HCT116 (cell line): ENCODE measurements at regions not wholly inside any gene's neighbourhood (a gene's known extent, or its start where the extent isn't known, plus 50 kb on each side); places are given as distances from the start of the nearest gene placed in this dataset.

Experiments
- ATAC-seq: fragments of 200-7000 bp; cut with Tn5 transposase; 2 replicates; pipeline ENCODE4 v1.9.1; 2020; ENCODE audit warnings: mild to moderate bottlenecking, moderate library complexity
- BruUV-seq: library from RNA; stranded (reverse); fragments of 400-500 nt; replicated peaks from 2 replicates; lab custom pipeline; 2021; lab: Mats Ljungman, UMichigan
- CTCF ChIA-PET: fragments of 300-600 bp; sonication (Branson Sonifier 250); formaldehyde crosslinking; loops from one replicate; lab custom pipeline; 2021; ENCODE audit warnings: antibody characterized with exemption; lab: Charles Lee
- POLR2A ChIA-PET: fragments of 300-600, 350-600 bp; sonication (Branson Sonifier 250); formaldehyde crosslinking; loops from one replicate; lab custom pipeline; 2021; ENCODE audit warnings: antibody characterized with exemption; lab: Charles Lee
- RAD21 ChIA-PET, 2 experiments: fragments of 300-600 bp; sonication (Branson Sonifier 250); formaldehyde crosslinking; loops; one replicate each; lab custom pipeline; 2023; ENCODE audit warnings: low total read pairs in 2 of 2; ENCODE audit not compliant: uncharacterized antibody in 2 of 2, unreplicated experiment in 2 of 2, low non-redundant PET in 1 of 2; lab: Charles Lee
- DNase-seq: peaks from one replicate; pipeline ENCODE4 v3.0.0-alpha.2; 2010; ENCODE audit warnings: low read depth, low spot score
- H2AFZ ChIP-seq: fragments of 200-600 bp; shearing (Covaris generic), sonication (generic); 2 replicates; pipeline ENCODE4 v1.6.1; 2017; ENCODE audit warnings: low read depth, mixed run types, mixed read lengths, antibody characterized with exemption, low read length; ENCODE audit not compliant: poor library complexity, severe bottlenecking
- H3K27ac ChIP-seq: 2 replicates; pipeline ENCODE4 v1.5.1; 2012; ENCODE audit warnings: low read depth, low read length
- H3K27me3 ChIP-seq: fragments of 200-600 bp; sonication (generic); 2 replicates; pipeline ENCODE4 v1.6.1; 2016; ENCODE audit warnings: mixed run types, low read length, mixed read lengths; ENCODE audit not compliant: insufficient read depth
- H3K36me3 ChIP-seq, 2 experiments: fragments of 200-500 bp in 1 of 2; fragments of 200-600 bp in 1 of 2; sonication (Bioruptor generic) in 1 of 2; sonication (generic) in 1 of 2; 2 replicates each; pipeline versions ENCODE4 v1.5.1 to v1.6.1; 2014 to 2016; ENCODE audit warnings: low read length in 2 of 2, inconsistent platforms in 1 of 2, mixed read lengths in 1 of 2, mixed run types in 1 of 2; ENCODE audit not compliant: insufficient read depth in 2 of 2, control insufficient read depth in 1 of 2
- H3K4me1 ChIP-seq, 2 experiments: fragments of 200-600 bp in 1 of 2; sonication (generic) in 1 of 2; 2 replicates each; pipeline versions ENCODE4 v1.5.1 to v1.6.1; 2012 to 2017; ENCODE audit warnings: low read length in 2 of 2, inconsistent platforms in 1 of 2, mild to moderate bottlenecking in 1 of 2, mixed read lengths in 1 of 2, mixed run types in 1 of 2, moderate library complexity in 1 of 2; ENCODE audit not compliant: insufficient read depth in 2 of 2, control insufficient read depth in 1 of 2
- H3K4me2 ChIP-seq: fragments of 200-600 bp; sonication (generic); 2 replicates; pipeline ENCODE4 v1.6.1; 2017; ENCODE audit warnings: mixed run types, low read length, mixed read lengths
- H3K4me3 ChIP-seq, 2 experiments: fragments of 200-600 bp in 1 of 2; sonication (generic) in 1 of 2; replicated peaks in 1 of 2; 2 replicates each; pipeline ENCODE4 v1.5.1; 2011 to 2016; ENCODE audit warnings: low read length in 2 of 2, control low read depth in 1 of 2, low read depth in 1 of 2, mild to moderate bottlenecking in 1 of 2, mixed read lengths in 1 of 2, mixed run types in 1 of 2
- H3K79me2 ChIP-seq: fragments of 200-600 bp; sonication (generic); 2 replicates; pipeline ENCODE4 v1.6.1; 2017; ENCODE audit warnings: mild to moderate bottlenecking, mixed run types, low read length, moderate library complexity, mixed read lengths; ENCODE audit not compliant: insufficient read depth
- H3K9ac ChIP-seq: fragments of 200-600 bp; sonication (generic); 2 replicates; pipeline ENCODE4 v1.6.1; 2016; ENCODE audit warnings: low read length, mixed read lengths
- H3K9me2 ChIP-seq: fragments of 200-600 bp; sonication (generic), shearing (Covaris generic); 2 replicates; pipeline ENCODE4 v1.6.1; 2017; ENCODE audit warnings: mixed run types, mild to moderate bottlenecking, moderate library complexity; ENCODE audit not compliant: insufficient read depth
- H3K9me3 ChIP-seq, 2 experiments: fragments of 200-500 bp in 1 of 2; fragments of 200-600 bp in 1 of 2; sonication (Bioruptor generic) in 1 of 2; sonication (generic) in 1 of 2; 2 replicates each; pipeline ENCODE4 v1.6.1; 2014 to 2017; ENCODE audit warnings: low read length in 2 of 2, mixed read lengths in 2 of 2, inconsistent platforms in 1 of 2, low read depth in 1 of 2, mild to moderate bottlenecking in 1 of 2, mixed run types in 1 of 2, moderate library complexity in 1 of 2; ENCODE audit not compliant: control insufficient read depth in 1 of 2, insufficient read depth in 1 of 2
- H4K20me1 ChIP-seq: fragments of 200-600 bp; sonication (generic), shearing (Covaris generic); 2 replicates; pipeline ENCODE4 v1.6.1; 2017; ENCODE audit warnings: mixed run types, mild to moderate bottlenecking, moderate library complexity; ENCODE audit not compliant: insufficient read depth
- CBX3 ChIP-seq: IDR thresholded peaks from 2 replicates; pipeline ENCODE4 v1.6.1; 2012; ENCODE audit warnings: low read depth
- CEBPB ChIP-seq: IDR thresholded peaks from 2 replicates; pipeline ENCODE4 v1.6.1; 2012; ENCODE audit warnings: low read depth
- EGR1 ChIP-seq: IDR thresholded peaks from 2 replicates; pipeline ENCODE4 v1.6.1; 2012; ENCODE audit warnings: low read depth
- JUND ChIP-seq: IDR thresholded peaks from 2 replicates; pipeline ENCODE4 v1.6.1; 2012
- SP1 ChIP-seq: IDR thresholded peaks from 2 replicates; pipeline ENCODE4 v1.6.1; 2012; ENCODE audit warnings: low read depth
- YY1 ChIP-seq: IDR thresholded peaks from 2 replicates; pipeline ENCODE4 v1.6.1; 2011; ENCODE audit warnings: low read length, low read depth, moderate library complexity, mild to moderate bottlenecking; ENCODE audit not compliant: insufficient replicate concordance; ENCODE audit errors: extremely low read depth
- ZFX ChIP-seq: fragments of 450-650 bp; IDR thresholded peaks from 2 replicates; pipeline ENCODE4 v1.6.1; 2017
- ZNF274 ChIP-seq: fragments of 200-500 bp; sonication (Bioruptor generic); IDR thresholded peaks from 2 replicates; pipeline ENCODE4 v1.6.1; 2014; ENCODE audit warnings: mild to moderate bottlenecking, low read depth, low read length, inconsistent platforms
- intact Hi-C: fragments of 100-400 bp; cut with micrococcal nuclease; formaldehyde crosslinking; loops from 2 replicates; pipeline ENCODE4 v1.10.0; 2022
- TF ChIP-seq, protein P1 (sequence below): IDR thresholded peaks from 2 replicates; pipeline ENCODE4 v1.6.1; 2012

DNA sequence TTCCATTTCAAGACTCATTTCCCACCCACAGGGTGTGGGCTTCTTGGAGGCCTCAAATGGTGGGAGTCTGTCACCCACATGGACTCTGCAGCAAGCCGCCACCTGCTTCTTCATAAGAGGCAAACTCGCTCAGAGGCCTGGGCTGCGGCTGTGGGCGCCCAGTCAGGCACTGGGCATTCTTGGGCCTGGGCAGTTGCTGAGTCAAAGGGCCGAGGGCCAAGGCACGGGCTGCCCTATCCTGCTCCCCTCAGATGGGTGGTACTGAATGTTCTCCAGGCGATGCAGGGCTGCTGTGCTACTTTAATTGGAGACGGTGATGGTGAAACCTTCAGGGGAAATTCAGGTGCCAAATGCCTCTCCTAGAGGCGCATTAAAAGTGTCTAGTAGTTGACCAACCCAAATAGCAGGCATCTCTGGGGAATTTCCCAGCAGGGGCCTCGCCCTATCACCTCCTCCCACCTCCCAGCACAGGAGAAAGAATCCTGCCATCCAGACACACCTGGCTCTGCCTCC, 57.9 kb downstream of the MAFB start:
- no peak for DNase-seq
- Histone ChIP-seq H3K36me3 (no peaks in the 10 kb centered on the region), H3K27ac (no peak overlapping the region), H3K79me2 (no peaks in the 10 kb centered on the region), H3K4me1 (no peaks in the 10 kb centered on the region), H2AFZ (no peak overlapping the region), H3K4me2 (no peak overlapping the region), H3K4me3 (no peak overlapping the region), H3K9me3 (no peaks in the 10 kb centered on the region), H3K9me2 (no peaks in the 10 kb centered on the region), H4K20me1 (no peaks in the 10 kb centered on the region), H3K9ac (no peak overlapping the region), H3K27me3 (peaks cover 30% of the 10 kb centered on the region)
- ChIA-PET POLR2A (no interaction called here), RAD21 (no interaction called here), CTCF (no interaction called here)
- ATAC-seq, result no peak
- intact Hi-C loops, result no loop called here
- BruUV-seq, result no TSS peak
- TF ChIP-seq ZFX, result no peak
- no peak for TF ChIP-seq ZNF274
- TF ChIP-seq YY1, result no peak
- no peak for TF ChIP-seq EGR1
- no peak for TF ChIP-seq CEBPB
- no peak for TF ChIP-seq CBX3
- no peak for TF ChIP-seq JUND

DNA sequence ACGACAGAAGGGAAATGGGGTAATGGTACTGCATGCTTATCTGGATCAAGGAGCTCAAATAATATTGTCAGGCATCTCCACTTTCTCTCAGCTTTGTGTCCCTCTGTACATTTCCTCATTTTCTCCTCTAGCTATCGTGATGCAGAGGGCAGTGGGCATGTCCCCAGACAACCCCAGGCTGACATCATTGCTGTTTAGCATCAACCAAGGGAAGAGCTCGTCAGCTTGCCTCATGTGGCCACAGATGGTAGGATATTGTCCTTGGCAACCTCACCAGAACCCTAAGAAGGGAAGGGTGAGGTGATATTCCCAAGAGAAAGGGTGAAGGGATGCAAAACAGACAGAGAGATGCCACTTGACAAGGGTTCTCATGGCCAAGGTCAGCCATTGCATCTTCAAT, 58.3 kb downstream of the MAFB start:
- Histone ChIP-seq H3K9me3 (no peaks in the 10 kb centered on the region), H3K79me2 (no peaks in the 10 kb centered on the region), H2AFZ (no peak overlapping the region), H3K9me2 (no peaks in the 10 kb centered on the region), H3K4me3 (no peak overlapping the region), H3K36me3 (no peaks in the 10 kb centered on the region), H3K9ac (no peak overlapping the region), H3K4me1 (no peaks in the 10 kb centered on the region), H3K27me3 (peaks cover 30% of the 10 kb centered on the region), H3K27ac (no peak overlapping the region), H4K20me1 (no peaks in the 10 kb centered on the region), H3K4me2 (no peak overlapping the region)
- DNase-seq (no peak), ATAC-seq (no peak)
- ChIA-PET RAD21 (no interaction called here), POLR2A (no interaction called here), CTCF (no interaction called here)
- intact Hi-C loops, result no loop called here
- no peak for TF ChIP-seq SP1
- TF ChIP-seq, protein P1, sequence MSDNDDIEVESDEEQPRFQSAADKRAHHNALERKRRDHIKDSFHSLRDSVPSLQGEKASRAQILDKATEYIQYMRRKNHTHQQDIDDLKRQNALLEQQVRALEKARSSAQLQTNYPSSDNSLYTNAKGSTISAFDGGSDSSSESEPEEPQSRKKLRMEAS, result no peak
- no TSS peak for BruUV-seq
